H1 (cell line): ENCODE measurements at regions not wholly inside any gene's neighbourhood (a gene's known extent, or its start where the extent isn't known, plus 50 kb on each side); places are given as distances from the start of the nearest gene placed in this dataset.

ENCODE experiments used
- CTCF ChIA-PET: fragments of 300-600 bp; sonication (Branson Sonifier 250); formaldehyde crosslinking; loops from one replicate; lab custom pipeline; 2021; ENCODE audit not compliant: partially characterized antibody; lab: Charles Lee
- POLR2A ChIA-PET: fragments of 300-600 bp; sonication (Branson Sonifier 250); formaldehyde crosslinking; loops from one replicate; lab custom pipeline; 2021; ENCODE audit warnings: inconsistent platforms; ENCODE audit not compliant: partially characterized antibody; lab: Charles Lee
- DNase-seq, 2 experiments: peaks; one replicate each; pipeline versions ENCODE4 v3.0.0 to v3.0.0-alpha.2; 2010 to 2022; ENCODE audit warnings: low spot score in 2 of 2, low read depth in 1 of 2, mixed read lengths in 1 of 2
- FAIRE-seq: peaks from 2 replicates; lab custom pipeline; 2011; peaks lifted over from hg19 to GRCh38; lab: Jason Lieb, UNC
- H2AFZ ChIP-seq: 2 replicates; pipeline ENCODE4 v1.8.1; 2012; ENCODE audit warnings: low read length, inconsistent platforms
- H2AK5ac ChIP-seq: 2 replicates; pipeline ENCODE4 v1.6.1; 2013; ENCODE audit warnings: low read depth, low read length
- H2BK120ac ChIP-seq: replicated peaks from 2 replicates; pipeline ENCODE3; 2013; ENCODE audit warnings: low read depth, low read length, inconsistent platforms
- H2BK12ac ChIP-seq: 2 replicates; pipeline ENCODE4 v1.6.1; 2013; ENCODE audit warnings: low read depth, low read length
- H2BK15ac ChIP-seq: 2 replicates; pipeline ENCODE4 v1.6.1; 2013; ENCODE audit warnings: low read length
- H2BK20ac ChIP-seq: 2 replicates; pipeline ENCODE4 v1.6.1; 2013; ENCODE audit warnings: low read length
- H2BK5ac ChIP-seq: 2 replicates; pipeline ENCODE4 v1.6.1; 2013; ENCODE audit warnings: low read depth, low read length
- H3K14ac ChIP-seq: 2 replicates; pipeline ENCODE4 v1.6.1; 2013; ENCODE audit warnings: inconsistent platforms; ENCODE audit not compliant: insufficient read length
- H3K18ac ChIP-seq: 2 replicates; pipeline ENCODE4 v1.6.1; 2013; ENCODE audit warnings: low read length; ENCODE audit errors: extremely low read depth
- H3K23ac ChIP-seq: 2 replicates; pipeline ENCODE4 v1.6.1; 2013; ENCODE audit warnings: inconsistent platforms; ENCODE audit not compliant: insufficient read length
- H3K23me2 ChIP-seq: 2 replicates; pipeline ENCODE4 v1.6.1; 2013; ENCODE audit warnings: low read depth, low read length
- H3K27ac ChIP-seq: 2 replicates; pipeline ENCODE4 v1.6.1; 2011; ENCODE audit warnings: low read depth, low read length, inconsistent platforms
- H3K27me3 ChIP-seq, 4 experiments: replicated peaks in 1 of 4; 1 replicate in 1 of 4; 2 replicates in 3 of 4; pipeline versions ENCODE4 v1.6.1 to v1.8.1; 2011 to 2013; ENCODE audit warnings: low read length in 3 of 4, mild to moderate bottlenecking in 3 of 4, inconsistent platforms in 2 of 4, mixed read lengths in 2 of 4, moderate library complexity in 1 of 4; ENCODE audit not compliant: control insufficient read depth in 3 of 4, insufficient read depth in 3 of 4; ENCODE audit errors: extremely low read depth in 1 of 4
- H3K36me3 ChIP-seq, 4 experiments: 2 replicates each; pipeline versions ENCODE4 v1.6.1 to v1.8.1; 2011 to 2013; ENCODE audit warnings: mild to moderate bottlenecking in 4 of 4, low read length in 3 of 4, moderate library complexity in 2 of 4, control low read depth in 1 of 4, inconsistent platforms in 1 of 4; ENCODE audit not compliant: insufficient read depth in 4 of 4, control insufficient read depth in 2 of 4
- H3K4ac ChIP-seq: replicated peaks from 2 replicates; pipeline ENCODE3; 2013; ENCODE audit warnings: low read length, low read depth, mixed read lengths, inconsistent platforms; ENCODE audit not compliant: insufficient read length
- H3K4me1 ChIP-seq, 4 experiments: replicated peaks in 1 of 4; 1 replicate in 1 of 4; 2 replicates in 3 of 4; pipeline versions ENCODE4 v1.6.1 to v1.8.1; 2011 to 2013; ENCODE audit warnings: low read length in 3 of 4, inconsistent platforms in 2 of 4, mixed read lengths in 1 of 4; ENCODE audit not compliant: insufficient read depth in 4 of 4, control insufficient read depth in 3 of 4
- H3K4me2 ChIP-seq, 2 experiments: 2 replicates each; pipeline versions ENCODE4 v1.6.1 to v1.8.1; 2011 to 2013; ENCODE audit warnings: low read depth in 2 of 2, low read length in 2 of 2, control low read depth in 1 of 2, inconsistent platforms in 1 of 2, mild to moderate bottlenecking in 1 of 2; ENCODE audit not compliant: insufficient read depth in 1 of 2
- H3K4me3 ChIP-seq, 4 experiments: fragments of 200-600, 300-600 bp in 1 of 4; sonication (generic), shearing (Covaris generic), sonication (Bioruptor Twin) in 1 of 4; 2 replicates each; pipeline versions ENCODE4 v1.5.1 to v1.8.1; 2011 to 2016; ENCODE audit warnings: low read length in 4 of 4, low read depth in 3 of 4, control low read depth in 2 of 4, inconsistent platforms in 2 of 4, mild to moderate bottlenecking in 2 of 4, mixed read lengths in 1 of 4, moderate library complexity in 1 of 4; ENCODE audit not compliant: insufficient read depth in 2 of 4; ENCODE audit errors: extremely low read depth in 1 of 4
- H3K56ac ChIP-seq: replicated peaks from 2 replicates; pipeline ENCODE3; 2013; ENCODE audit warnings: low read depth, mild to moderate bottlenecking, mixed read lengths, low read length, inconsistent platforms; ENCODE audit not compliant: insufficient read length
- H3K79me1 ChIP-seq: 2 replicates; pipeline ENCODE4 v1.6.1; 2013; ENCODE audit warnings: low read depth, low read length, control low read depth
- H3K79me2 ChIP-seq, 2 experiments: 2 replicates each; pipeline versions ENCODE4 v1.6.1 to v1.8.1; 2012 to 2013; ENCODE audit warnings: low read length in 2 of 2, mild to moderate bottlenecking in 2 of 2, inconsistent platforms in 1 of 2; ENCODE audit not compliant: insufficient read depth in 2 of 2, control insufficient read depth in 1 of 2
- H3K9ac ChIP-seq, 4 experiments: replicated peaks in 1 of 4; 1 replicate in 1 of 4; 2 replicates in 3 of 4; pipeline versions ENCODE4 v1.6.1 to v1.8.1; 2011 to 2013; ENCODE audit warnings: low read depth in 3 of 4, low read length in 3 of 4, control low read depth in 2 of 4, mild to moderate bottlenecking in 2 of 4, moderate library complexity in 2 of 4, inconsistent platforms in 1 of 4; ENCODE audit errors: extremely low read depth in 1 of 4
- H3K9me3 ChIP-seq, 2 experiments: 2 replicates each; pipeline versions ENCODE4 v1.6.1 to v1.8.1; 2012 to 2013; ENCODE audit warnings: mild to moderate bottlenecking in 2 of 2, moderate library complexity in 2 of 2, control low read depth in 1 of 2, inconsistent platforms in 1 of 2, low read depth in 1 of 2, low read length in 1 of 2, mixed read lengths in 1 of 2; ENCODE audit not compliant: insufficient read depth in 2 of 2
- H4K20me1 ChIP-seq, 2 experiments: replicated peaks in 1 of 2; 2 replicates each; pipeline versions ENCODE3 to v1.8.1; 2011 to 2013; ENCODE audit warnings: inconsistent platforms in 2 of 2, low read length in 2 of 2, mild to moderate bottlenecking in 1 of 2; ENCODE audit not compliant: insufficient read depth in 2 of 2, control insufficient read depth in 1 of 2
- H4K5ac ChIP-seq: 2 replicates; pipeline ENCODE4 v1.6.1; 2013; ENCODE audit warnings: low read length, low read depth, mixed read lengths, inconsistent platforms; ENCODE audit not compliant: insufficient read length
- H4K8ac ChIP-seq: 2 replicates; pipeline ENCODE4 v1.8.0; 2013; ENCODE audit warnings: mild to moderate bottlenecking, moderate library complexity, low read length, inconsistent platforms; ENCODE audit not compliant: insufficient read depth; ENCODE audit errors: extremely low read depth
- H4K91ac ChIP-seq: replicated peaks from 2 replicates; pipeline ENCODE3; 2013; ENCODE audit warnings: low read length, mixed read lengths, inconsistent platforms; ENCODE audit not compliant: insufficient read length
- FOSL1 ChIP-seq: IDR thresholded peaks from 2 replicates; pipeline ENCODE4 v1.6.1; 2011; ENCODE audit warnings: mild to moderate bottlenecking, low read depth, low read length, moderate library complexity; ENCODE audit not compliant: insufficient read depth
- GABPA ChIP-seq: IDR thresholded peaks from 2 replicates; pipeline ENCODE4 v1.6.1; 2011; ENCODE audit warnings: mild to moderate bottlenecking, low read length, moderate library complexity, borderline replicate concordance; ENCODE audit not compliant: insufficient read depth
- NRF1 ChIP-seq: IDR thresholded peaks from 2 replicates; pipeline ENCODE4 v1.6.1; 2011; ENCODE audit warnings: mild to moderate bottlenecking, low read depth, low read length, improper control_type of control experiment
- PHF8 ChIP-seq: fragments of 200-600 bp; sonication (generic); conservative IDR thresholded peaks from 2 replicates; pipeline ENCODE4 v1.7.1; 2012; ENCODE audit warnings: low read depth, mild to moderate bottlenecking, inconsistent platforms, low read length, moderate library complexity
- RAD21 ChIP-seq, 2 experiments: IDR thresholded peaks in 1 of 2; conservative IDR thresholded peaks in 1 of 2; 2 replicates each; pipeline ENCODE4 v1.6.1; 2011; ENCODE audit warnings: low read depth in 2 of 2, low read length in 2 of 2, improper control_type of control experiment in 1 of 2, inconsistent platforms in 1 of 2, mild to moderate bottlenecking in 1 of 2, moderate library complexity in 1 of 2
- SAP30 ChIP-seq: fragments of 300-600 bp; sonication (generic); IDR thresholded peaks from 2 replicates; pipeline ENCODE4 v1.7.1; 2012; ENCODE audit warnings: low read length, moderate library complexity, mild to moderate bottlenecking, inconsistent platforms; ENCODE audit not compliant: insufficient read depth, insufficient replicate concordance
- SIX5 ChIP-seq: IDR thresholded peaks from 2 replicates; pipeline ENCODE4 v1.6.1; 2011; ENCODE audit warnings: mild to moderate bottlenecking, low read depth, low read length
- SP4 ChIP-seq: IDR thresholded peaks from 2 replicates; pipeline ENCODE4 v1.6.1; 2012; ENCODE audit warnings: low read length, inconsistent platforms
- SUZ12 ChIP-seq: fragments of 200-600 bp; sonication (generic); IDR thresholded peaks from 2 replicates; pipeline ENCODE4 v1.6.1; 2012; ENCODE audit warnings: mild to moderate bottlenecking, inconsistent platforms, low read length, moderate library complexity, mixed read lengths
- TCF12 ChIP-seq: IDR thresholded peaks from 2 replicates; pipeline ENCODE4 v1.6.1; 2011; ENCODE audit warnings: low read depth, mild to moderate bottlenecking, low read length
- WGBS, 2 experiments: shearing (Covaris generic) in 1 of 2; methylation state at CpG; one replicate each; pipeline versions ENCODE4 v1.1.6 to v1.1.7; 2013 to 2015; ENCODE audit warnings: low lambda C conversion rate in 2 of 2, mixed read lengths in 2 of 2, inconsistent platforms in 1 of 2, low coverage in 1 of 2, missing lambda C conversion rate in 1 of 2; ENCODE audit not compliant: insufficient replicate concordance in 2 of 2, insufficient coverage in 1 of 2, insufficient read length in 1 of 2; ENCODE audit errors: extremely low coverage in 1 of 2, missing lambda C conversion rate in 1 of 2; 5-methylcytosine and 5-hydroxymethylcytosine counted together
- TF ChIP-seq, protein P1 (sequence below): IDR thresholded peaks from 2 replicates; pipeline ENCODE4 v1.6.1; 2012; ENCODE audit warnings: low read length, inconsistent platforms

DNA sequence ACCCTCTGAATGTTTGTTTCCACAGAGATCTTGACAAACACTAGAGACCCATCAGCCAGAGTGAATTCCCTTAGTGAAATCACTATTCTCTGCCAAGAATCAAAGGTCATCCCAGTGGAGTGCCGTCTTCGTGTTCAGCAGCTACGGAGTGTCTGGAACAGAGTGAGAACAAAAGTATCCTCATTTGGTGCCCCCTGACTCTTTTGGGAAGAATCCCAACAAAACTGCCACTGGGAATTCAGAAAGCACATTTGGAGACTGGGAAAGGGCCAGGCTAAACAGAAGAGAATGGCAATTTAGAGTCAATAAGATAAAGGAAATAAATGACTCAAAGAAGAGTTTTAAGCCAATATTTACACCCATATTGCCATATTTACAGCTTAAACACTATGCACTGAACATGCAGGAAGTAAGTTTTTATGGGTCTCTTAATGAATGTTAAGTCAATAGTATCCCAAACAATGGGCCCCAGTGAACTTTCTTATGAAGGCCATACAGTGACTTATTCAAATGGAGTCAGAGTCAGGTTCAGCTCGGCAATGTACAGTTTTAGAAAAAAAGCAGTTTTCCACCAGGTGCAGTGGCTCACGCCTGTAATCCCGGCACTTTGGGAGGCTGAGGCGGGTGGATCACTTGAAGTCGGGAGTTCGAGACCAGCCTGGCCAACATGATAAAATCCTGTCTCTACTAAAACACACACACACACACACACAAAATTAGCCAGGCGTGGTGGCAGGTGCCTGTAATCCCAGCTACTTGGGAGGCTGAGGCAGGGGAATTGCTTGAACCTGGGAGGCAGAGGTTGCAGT is 392.6 kb downstream of the KLF5 start:
- Histone ChIP-seq H3K79me2 (no peaks in the 10 kb centered on the region), H3K36me3 (no peaks in the 10 kb centered on the region), H3K4me1 (no peaks in the 10 kb centered on the region), H3K4me3 (no peak overlapping the region), H2AFZ (no peak overlapping the region), H3K14ac (no peak overlapping the region), H4K20me1 (no peaks in the 10 kb centered on the region), H3K4me2 (no peak overlapping the region), H3K18ac (no peak overlapping the region), H2BK12ac (no peak overlapping the region), H3K27me3 (no peaks in the 10 kb centered on the region), H3K27ac (no peak overlapping the region), H3K56ac (no peak overlapping the region), H2BK5ac (no peak overlapping the region), H3K79me1 (no peaks in the 10 kb centered on the region), H4K5ac (no peak overlapping the region), H2BK15ac (no peak overlapping the region), H3K23me2 (no peaks in the 10 kb centered on the region), H4K91ac (no peak overlapping the region), H3K9me3 (no peaks in the 10 kb centered on the region), H2BK20ac (no peak overlapping the region), H3K23ac (no peak overlapping the region), H3K4ac (no peak overlapping the region), H4K8ac (no peak overlapping the region), H3K9ac (no peak overlapping the region), H2AK5ac (no peak overlapping the region), H2BK120ac (no peak overlapping the region)
- CTCF ChIA-PET = interaction anchor here (1.3 kb wide), 1 partner anchor 16 kb away, joined by 4 read pairs; no protein-coding TSS in a partner anchor
- 99% methylated on average over 10 of the region's 10 CpGs; no CpG with 5 or more reads in 1 of the 2 experiments for WGBS, 2 experiments
- DNase-seq = no peak
- FAIRE-seq = no peak
- POLR2A ChIA-PET = no interaction called here
- TF ChIP-seq SP4 (no peak), SAP30 (no peak), FOSL1 (no peak), RAD21 (IDR thresholded peaks at IDR 0.05 in 1 of 2, conservative IDR thresholded peaks at IDR 0.05 in 1 of 2; ENCODE audit: low read depth in 2 of 2, low read length in 2 of 2) (no peak), SUZ12 (no peak), NRF1 (no peak), TCF12 (no peak), GABPA (no peak), SIX5 (no peak), PHF8 (no peak)
- TF ChIP-seq, protein P1, sequence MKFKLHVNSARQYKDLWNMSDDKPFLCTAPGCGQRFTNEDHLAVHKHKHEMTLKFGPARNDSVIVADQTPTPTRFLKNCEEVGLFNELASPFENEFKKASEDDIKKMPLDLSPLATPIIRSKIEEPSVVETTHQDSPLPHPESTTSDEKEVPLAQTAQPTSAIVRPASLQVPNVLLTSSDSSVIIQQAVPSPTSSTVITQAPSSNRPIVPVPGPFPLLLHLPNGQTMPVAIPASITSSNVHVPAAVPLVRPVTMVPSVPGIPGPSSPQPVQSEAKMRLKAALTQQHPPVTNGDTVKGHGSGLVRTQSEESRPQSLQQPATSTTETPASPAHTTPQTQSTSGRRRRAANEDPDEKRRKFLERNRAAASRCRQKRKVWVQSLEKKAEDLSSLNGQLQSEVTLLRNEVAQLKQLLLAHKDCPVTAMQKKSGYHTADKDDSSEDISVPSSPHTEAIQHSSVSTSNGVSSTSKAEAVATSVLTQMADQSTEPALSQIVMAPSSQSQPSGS = no peak
